Left ventricle myocardium inferior (tissue), 1 donor: ENCODE measurements at regions not wholly inside any gene's neighbourhood (a gene's known extent, or its start where the extent isn't known, plus 50 kb on each side); places are given as distances from the start of the nearest gene placed in this dataset.

ENCODE experiments used
- DNase-seq: peaks from one replicate; pipeline ENCODE4 v3.0.0-alpha.2; 2020
- H3K27ac ChIP-seq: fragments of 200-600 bp; replicated peaks from 2 replicates; pipeline ENCODE4 v1.8.0; 2021
- H3K27me3 ChIP-seq: fragments of 200-600 bp; 2 replicates; pipeline ENCODE4 v1.8.0; 2021; ENCODE audit warnings: low read depth
- H3K36me3 ChIP-seq: fragments of 200-600 bp; 2 replicates; pipeline ENCODE4 v1.8.0; 2021
- H3K4me1 ChIP-seq: fragments of 200-600 bp; 2 replicates; pipeline ENCODE4 v1.8.0; 2021
- H3K4me3 ChIP-seq: fragments of 200-600 bp; 2 replicates; pipeline ENCODE4 v1.8.0; 2021; ENCODE audit warnings: mild to moderate bottlenecking, moderate library complexity
- H3K9me3 ChIP-seq: fragments of 200-600 bp; replicated peaks from 2 replicates; pipeline ENCODE4 v1.8.0; 2021
- CTCF ChIP-seq: fragments of 200-600 bp; IDR thresholded peaks from 2 replicates; pipeline ENCODE4 v1.8.0; 2021; ENCODE audit warnings: antibody characterized with exemption, mild to moderate bottlenecking, borderline replicate concordance
- intact Hi-C: fragments of 100-400 bp; cut with micrococcal nuclease; formaldehyde crosslinking; loops from one replicate; pipeline ENCODE4 v1.11.0; 2022
- donor health status: DM: no; HTN: yes; CAD: no; lungs with severe emphysema.

DNA sequence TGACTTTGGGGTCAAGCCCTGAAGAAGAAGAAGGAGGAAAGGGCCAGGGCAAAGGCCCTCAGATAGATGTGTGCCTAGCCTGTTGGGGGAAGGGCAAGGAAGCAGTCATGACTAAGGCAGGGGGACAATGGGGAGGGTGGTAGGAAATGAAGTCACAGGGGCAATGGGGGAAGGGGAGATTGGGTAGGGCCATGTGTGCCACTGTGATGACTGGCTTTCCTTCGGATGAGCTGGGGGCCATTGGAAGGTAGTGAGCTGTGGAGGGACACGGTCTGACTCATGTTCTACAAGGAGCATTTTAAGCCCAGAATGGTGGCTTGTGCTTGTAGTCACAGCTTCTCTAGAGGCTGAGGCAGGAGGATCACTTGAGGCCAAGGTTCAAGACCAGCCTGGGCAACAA lies 642.0 kb downstream of the MID1IP1 start:
- H3K4me3 ChIP-seq, result no peak overlapping the region
- peaks cover 10% of the 10 kb centered on the region for H3K4me1 ChIP-seq
- no peaks in the 10 kb centered on the region for H3K9me3 ChIP-seq
- no peaks in the 10 kb centered on the region for H3K27me3 ChIP-seq
- no peak overlapping the region for H3K27ac ChIP-seq
- H3K36me3 ChIP-seq, result no peaks in the 10 kb centered on the region
- intact Hi-C loops, result no loop called here
- no peak for DNase-seq
- TF ChIP-seq CTCF, result no peak

DNA sequence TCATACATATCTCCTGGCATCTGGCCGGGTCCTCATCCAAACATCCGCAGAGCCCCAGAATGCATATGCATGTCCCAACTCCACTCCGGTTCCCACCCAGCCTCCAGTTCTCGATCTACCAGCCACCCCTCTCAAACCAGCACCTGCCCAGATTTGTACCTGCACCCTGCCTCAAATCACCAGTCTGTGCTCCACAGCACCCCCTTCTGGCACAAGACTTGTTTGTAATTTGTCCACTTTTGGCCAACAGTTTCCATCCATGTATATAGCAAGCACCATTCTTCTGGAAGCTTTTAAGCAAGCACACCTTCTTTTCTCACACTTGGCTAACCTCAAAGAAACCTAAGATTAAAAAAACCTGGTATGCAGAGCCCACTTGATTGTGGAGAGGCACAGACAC lies 644.1 kb downstream of the MID1IP1 start:
- H3K27me3 ChIP-seq, result no peaks in the 10 kb centered on the region
- peak; percentile 39 for TF ChIP-seq CTCF
- H3K4me1 ChIP-seq, result peaks cover 2% of the 10 kb centered on the region
- intact Hi-C loops, result no loop called here
- H3K9me3 ChIP-seq, result no peaks in the 10 kb centered on the region
- no peak overlapping the region for H3K4me3 ChIP-seq
- no peak overlapping the region for H3K27ac ChIP-seq
- H3K36me3 ChIP-seq, result no peaks in the 10 kb centered on the region
- no peak for DNase-seq

GRCh38 chrX:39449352-39449751 lies 648.1 kb downstream of the MID1IP1 start:
- Histone ChIP-seq H3K27ac (no peak overlapping the region), H3K4me3 (no peak overlapping the region), H3K9me3 (no peaks in the 10 kb centered on the region), H3K36me3 (no peaks in the 10 kb centered on the region), H3K4me1 (no peaks in the 10 kb centered on the region), H3K27me3 (no peaks in the 10 kb centered on the region)
- no peak for TF ChIP-seq CTCF
- intact Hi-C loops, result no loop called here
- no peak for DNase-seq

DNA sequence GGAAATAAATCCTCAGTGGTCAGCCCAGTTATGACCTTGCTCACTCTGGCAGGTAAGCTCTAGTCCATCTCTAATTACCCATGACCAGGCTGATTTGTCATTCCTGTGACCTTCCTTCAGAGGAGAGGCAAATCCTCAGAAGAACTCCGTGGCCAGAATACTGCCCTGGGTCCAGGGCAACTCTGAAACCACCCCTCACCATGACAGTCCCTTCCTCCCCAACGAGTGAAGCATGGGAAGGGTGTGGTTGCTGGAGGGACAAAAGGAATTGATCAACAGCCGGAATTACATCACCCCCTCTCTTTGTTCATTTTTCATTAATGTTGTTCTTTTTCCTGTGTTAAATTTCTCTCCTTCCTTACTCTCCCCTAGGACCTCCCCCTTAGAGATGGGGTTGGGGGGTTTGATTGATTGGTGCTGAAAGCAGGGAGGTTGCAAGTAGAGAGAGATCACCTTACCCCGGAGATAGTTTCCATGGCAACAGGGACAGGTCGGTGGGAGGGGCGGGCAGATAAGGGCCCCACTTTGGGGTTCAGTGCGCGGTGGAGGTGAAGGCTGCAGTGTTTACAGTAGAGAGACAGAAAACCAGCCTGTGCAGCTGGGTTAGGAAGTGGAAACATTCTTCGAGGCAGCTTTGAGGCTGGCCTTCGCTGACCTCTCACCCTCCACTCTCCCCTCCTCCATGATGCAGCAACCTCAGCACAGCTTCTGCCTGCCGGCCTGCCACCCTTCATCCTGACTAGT lies 647.4 kb downstream of the BCOR start:
- no peak for DNase-seq
- intact Hi-C loops, result no loop called here
- no peaks in the 10 kb centered on the region for H3K36me3 ChIP-seq
- H3K27me3 ChIP-seq, result no peaks in the 10 kb centered on the region
- no peak overlapping the region for H3K27ac ChIP-seq
- TF ChIP-seq CTCF, result no peak
- no peak overlapping the region for H3K4me3 ChIP-seq
- H3K4me1 ChIP-seq, result no peaks in the 10 kb centered on the region
- no peaks in the 10 kb centered on the region for H3K9me3 ChIP-seq

DNA sequence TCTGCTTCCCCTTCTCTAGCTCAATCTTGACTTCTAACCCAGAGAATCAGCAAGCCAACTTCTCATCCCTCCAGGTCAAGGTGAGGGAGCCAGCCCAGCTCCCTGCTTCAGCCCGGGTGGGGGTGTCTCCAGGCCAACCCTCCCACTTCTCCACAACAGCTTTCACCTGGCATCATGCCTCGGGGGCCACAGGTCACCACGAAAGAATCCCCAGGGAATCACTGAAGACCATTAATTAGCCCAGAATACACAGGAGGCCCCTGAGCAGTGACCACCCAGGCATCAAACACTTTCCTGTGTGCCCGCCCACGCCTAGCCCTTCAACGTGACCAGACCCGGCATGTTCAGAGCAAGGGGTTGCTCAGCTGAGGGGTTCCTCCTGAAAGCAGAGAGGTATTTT lies 646.7 kb downstream of the BCOR start:
- no peak for DNase-seq
- H3K4me3 ChIP-seq, result no peak overlapping the region
- no peak overlapping the region for H3K27ac ChIP-seq
- no peaks in the 10 kb centered on the region for H3K27me3 ChIP-seq
- no peaks in the 10 kb centered on the region for H3K4me1 ChIP-seq
- intact Hi-C loops, result no loop called here
- no peak for TF ChIP-seq CTCF
- H3K9me3 ChIP-seq, result no peaks in the 10 kb centered on the region
- H3K36me3 ChIP-seq, result no peaks in the 10 kb centered on the region
